ENCODE measurements at regions not wholly inside any gene's neighbourhood (a gene's known extent, or its start where the extent isn't known, plus 50 kb on each side); places are given as distances from the start of the nearest gene placed in this dataset.

GRCh38 chr11:29801561-29801960 is 215.3 kb downstream of the KCNA4 start:
- Histone ChIP-seq H3K9me3 (no peaks in the 10 kb centered on the region), H3K4me1 (no peaks in the 10 kb centered on the region), H3K27me3 (ENCODE audit: insufficient read depth in 3 of 3, low read length in 2 of 3) (no peaks in the 10 kb centered on the region), H3K27ac (no peak overlapping the region), H3K4me3 (no peak overlapping the region), H3K36me3 (ENCODE audit: insufficient read depth in 1 of 2, low read depth in 1 of 2) (no peaks in the 10 kb centered on the region)
- no peak for TF ChIP-seq CTCF (IDR thresholded peaks at IDR 0.05)
- no peak for ATAC-seq
- no peak for DNase-seq
- intact Hi-C loops (cut with DNase I), result no loop called here
- 24 to 71% (median 41%) methylated on average over 1 of the region's 1 CpG for WGBS, 3 donors

GRCh38 chr11:29786092-29786491 is 230.7 kb downstream of the KCNA4 start:
- H3K36me3 ChIP-seq (ENCODE audit: insufficient read depth in 1 of 2, low read depth in 1 of 2), result no peaks in the 10 kb centered on the region
- H3K9me3 ChIP-seq, result no peaks in the 10 kb centered on the region
- no peak overlapping the region for H3K27ac ChIP-seq
- intact Hi-C loops (cut with DNase I), result no loop called here
- no peaks in the 10 kb centered on the region for H3K4me1 ChIP-seq
- no peak for TF ChIP-seq CTCF (IDR thresholded peaks at IDR 0.05)
- ATAC-seq, result no peak
- 57 to 78% (median 76%) methylated on average over 1 of the region's 1 CpG for WGBS, 3 donors
- no peak overlapping the region for H3K4me3 ChIP-seq
- no peak for DNase-seq
- no peaks in the 10 kb centered on the region for H3K27me3 ChIP-seq (ENCODE audit: insufficient read depth in 3 of 3, low read length in 2 of 3)

GRCh38 chr11:29783506-29783905 is 233.3 kb downstream of the KCNA4 start:
- Histone ChIP-seq H3K4me1 (no peaks in the 10 kb centered on the region), H3K36me3 (ENCODE audit: insufficient read depth in 1 of 2, low read depth in 1 of 2) (no peaks in the 10 kb centered on the region), H3K27ac (no peak overlapping the region), H3K9me3 (no peaks in the 10 kb centered on the region), H3K4me3 (no peak overlapping the region), H3K27me3 (ENCODE audit: insufficient read depth in 3 of 3, low read length in 2 of 3) (no peaks in the 10 kb centered on the region)
- no peak for DNase-seq
- ATAC-seq, result no peak
- TF ChIP-seq CTCF (IDR thresholded peaks at IDR 0.05), result no peak
- intact Hi-C loops (cut with DNase I), result no loop called here
- 30 to 38% (median 34%) methylated on average over 1 of the region's 1 CpG for WGBS, 3 donors

- no peaks in the 10 kb centered on the region for H3K9me3 ChIP-seq
- H3K27me3 ChIP-seq (ENCODE audit: insufficient read depth in 3 of 3, low read length in 2 of 3), result no peaks in the 10 kb centered on the region
- no peak overlapping the region for H3K4me3 ChIP-seq
- TF ChIP-seq CTCF (IDR thresholded peaks at IDR 0.05), result no peak
- ATAC-seq, result no peak
- no peak overlapping the region for H3K27ac ChIP-seq
- 78 to 92% (median 80%) methylated on average over 1 of the region's 1 CpG for WGBS, 3 donors
- intact Hi-C loops (cut with DNase I), result no loop called here
- no peak for DNase-seq
- H3K4me1 ChIP-seq, result no peaks in the 10 kb centered on the region
- H3K36me3 ChIP-seq (ENCODE audit: insufficient read depth in 1 of 2, low read depth in 1 of 2), result no peaks in the 10 kb centered on the region
Observed at GRCh38 chr11:29782447-29782846, 234.4 kb downstream of the KCNA4 start.

GRCh38 chr11:29781268-29781667 is 235.6 kb downstream of the KCNA4 start:
- no peak for TF ChIP-seq CTCF (IDR thresholded peaks at IDR 0.05)
- H3K4me1 ChIP-seq, result no peaks in the 10 kb centered on the region
- H3K9me3 ChIP-seq, result no peaks in the 10 kb centered on the region
- no peak for ATAC-seq
- H3K36me3 ChIP-seq (ENCODE audit: insufficient read depth in 1 of 2, low read depth in 1 of 2), result no peaks in the 10 kb centered on the region
- intact Hi-C loops (cut with DNase I), result no loop called here
- no peak overlapping the region for H3K4me3 ChIP-seq
- no peak for DNase-seq
- no peak overlapping the region for H3K27ac ChIP-seq
- H3K27me3 ChIP-seq (ENCODE audit: insufficient read depth in 3 of 3, low read length in 2 of 3), result no peaks in the 10 kb centered on the region
- 50 to 81% (median 62%) methylated on average over 1 of the region's 1 CpG for WGBS, 3 donors

Measured in psoas muscle (tissue), 7 donors.